HG03521 (cell line): ENCODE measurements at regions not wholly inside any gene's neighbourhood (a gene's known extent, or its start where the extent isn't known, plus 50 kb on each side); places are given as distances from the start of the nearest gene placed in this dataset.
"Not testable (repeated sequence)": the region's sequence is repeated elsewhere in the genome, so short reads cannot be mapped to it uniquely, and the experiment has no call there.

Experiments
- ATAC-seq: cut with Tn5 transposase; IDR thresholded peaks from one replicate; pipeline ENCODE4 v1.9.1; 2021; ENCODE audit warnings: mild to moderate bottlenecking, moderate library complexity; ENCODE audit not compliant: unreplicated experiment

GRCh38 chr2:183782436-183782835 is 658.2 kb downstream of the NUP35 start:
- no peak for ATAC-seq

GRCh38 chr2:183788796-183789195 is 664.6 kb downstream of the NUP35 start:
- ATAC-seq: not testable (repeated sequence)

GRCh38 chr2:183792165-183792924 is 668.1 kb downstream of the NUP35 start:
- not testable (repeated sequence) for ATAC-seq

- ATAC-seq: no peak
Observed at GRCh38 chr2:183798535-183798934, 674.3 kb downstream of the NUP35 start.

- no peak for ATAC-seq
Observed at GRCh38 chr2:183799761-183800160, 675.5 kb downstream of the NUP35 start.

- ATAC-seq: no peak
Observed at GRCh38 chr2:183803596-183803995, 679.4 kb downstream of the NUP35 start.

- no peak for ATAC-seq
Observed at GRCh38 chr2:183807870-183808269, 683.6 kb downstream of the NUP35 start.

- no peak for ATAC-seq
Observed at GRCh38 chr2:183809404-183809803, 685.2 kb downstream of the NUP35 start.

GRCh38 chr2:183811281-183811680 is 687.0 kb downstream of the NUP35 start:
- no peak for ATAC-seq

- no peak for ATAC-seq
Observed at GRCh38 chr2:183812091-183812490, 687.8 kb downstream of the NUP35 start.

GRCh38 chr2:183825710-183826109 is 701.5 kb downstream of the NUP35 start:
- ATAC-seq: no peak

GRCh38 chr2:183829931-183830330 is 705.7 kb downstream of the NUP35 start:
- ATAC-seq: no peak

GRCh38 chr2:183837157-183837556 is 712.9 kb downstream of the NUP35 start:
- no peak for ATAC-seq

GRCh38 chr2:183838295-183838694 is 714.1 kb downstream of the NUP35 start:
- no peak for ATAC-seq

GRCh38 chr2:183840061-183840584 is 715.9 kb downstream of the NUP35 start:
- ATAC-seq: no peak

- ATAC-seq: not testable (repeated sequence)
Observed at GRCh38 chr2:183849826-183850225, 725.6 kb downstream of the NUP35 start.

GRCh38 chr2:183859129-183859528 is 734.9 kb downstream of the NUP35 start:
- no peak for ATAC-seq

- no peak for ATAC-seq
Observed at GRCh38 chr2:183866666-183867065, 731.7 kb upstream of the ZNF804A start.

- ATAC-seq: no peak
Observed at GRCh38 chr2:183867206-183867605, 731.1 kb upstream of the ZNF804A start.

GRCh38 chr2:183868153-183868552 is 730.2 kb upstream of the ZNF804A start:
- ATAC-seq: no peak

- ATAC-seq: no peak
Observed at GRCh38 chr2:183868707-183869106, 729.6 kb upstream of the ZNF804A start.

GRCh38 chr2:183872131-183872530 is 726.2 kb upstream of the ZNF804A start:
- ATAC-seq: no peak

GRCh38 chr2:183881978-183882377 is 716.4 kb upstream of the ZNF804A start:
- ATAC-seq: no peak
